Activated CD4-positive, CD25-positive, alpha-beta regulatory T cell treated with anti-CD3 and anti-CD28 coated beads, Interleukin-2, amount 50 U/mL, for 24 hours (primary cell): ENCODE measurements at regions not wholly inside any gene's neighbourhood (a gene's known extent, or its start where the extent isn't known, plus 50 kb on each side); places are given as distances from the start of the nearest gene placed in this dataset.
"Not testable (repeated sequence)": the region's sequence is repeated elsewhere in the genome, so short reads cannot be mapped to it uniquely, and the experiment has no call there.

Source experiments
- ATAC-seq, 2 donors: fragments of 150-1000 bp; cut with Tn5 transposase; one replicate each; pipeline ENCODE4 v1.10.0; 2021; ENCODE audit warnings: mild to moderate bottlenecking in 1 of 2, moderate library complexity in 1 of 2

DNA sequence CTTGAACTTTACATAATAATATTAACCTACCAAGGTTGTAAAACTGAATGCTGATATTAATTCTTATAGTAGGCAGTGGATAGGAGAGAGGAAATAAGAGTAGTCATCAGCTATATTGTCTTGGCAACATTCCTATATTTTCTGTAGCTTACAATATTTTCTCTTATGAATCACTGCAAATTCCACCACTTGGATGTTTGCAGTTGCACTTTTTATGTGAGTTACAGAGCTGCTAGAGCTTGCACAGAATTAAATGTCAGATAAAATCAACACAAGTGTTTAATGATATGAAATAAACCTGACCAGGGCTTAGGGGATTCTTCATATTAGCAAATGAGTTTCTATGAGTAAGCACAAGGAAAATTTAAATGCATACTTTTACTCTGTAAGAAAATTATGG lies 1710.1 kb downstream of the SI start:
- no peak for ATAC-seq

DNA sequence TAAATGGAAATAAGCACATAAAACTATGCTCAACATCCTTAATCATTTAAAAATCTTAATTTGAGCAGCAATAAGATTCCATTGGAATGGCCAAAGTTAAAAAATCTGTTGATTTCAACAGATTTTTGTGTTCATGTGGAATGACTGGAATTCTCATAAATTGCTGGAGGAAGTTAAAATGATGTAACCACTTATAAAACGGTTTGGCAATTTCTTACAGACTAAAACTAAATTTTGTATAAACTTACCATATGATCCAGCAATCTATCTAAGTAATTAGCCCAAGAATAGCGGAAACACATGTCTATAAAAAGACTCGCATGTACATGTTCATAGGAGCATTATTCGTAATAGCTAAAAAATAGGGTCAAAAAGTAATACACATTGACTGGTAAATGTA lies 1713.6 kb downstream of the SI start:
- no peak for ATAC-seq

DNA sequence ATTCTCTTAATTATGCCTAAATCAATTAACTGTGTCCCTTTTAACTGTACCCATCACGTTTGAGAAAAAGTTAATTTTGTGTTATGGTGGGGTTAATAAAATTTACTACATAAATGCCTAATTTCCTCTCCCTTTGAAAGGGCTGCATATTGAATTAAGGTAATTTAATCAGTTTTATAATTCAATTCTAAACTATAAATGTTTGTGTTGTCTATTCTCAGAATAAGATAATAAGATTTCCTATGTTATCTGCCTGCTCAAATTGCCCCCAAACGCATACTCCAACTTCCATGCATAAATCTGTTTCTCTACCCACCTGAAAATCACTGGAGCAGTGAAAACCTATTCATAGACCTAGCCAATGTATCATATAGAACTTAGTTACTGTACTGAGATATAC lies 1716.1 kb downstream of the SI start:
- no peak for ATAC-seq

- not testable (repeated sequence) for ATAC-seq
Observed at GRCh38 chr3:163361357-163361878, 1716.9 kb downstream of the SI start.

GRCh38 chr3:163347944-163348343 lies 1730.4 kb downstream of the SI start:
- no peak for ATAC-seq

GRCh38 chr3:163335429-163335828 lies 1742.9 kb downstream of the SI start:
- ATAC-seq = no peak

- ATAC-seq = no peak
Observed at GRCh38 chr3:163328680-163329079, 1749.6 kb downstream of the SI start.

DNA sequence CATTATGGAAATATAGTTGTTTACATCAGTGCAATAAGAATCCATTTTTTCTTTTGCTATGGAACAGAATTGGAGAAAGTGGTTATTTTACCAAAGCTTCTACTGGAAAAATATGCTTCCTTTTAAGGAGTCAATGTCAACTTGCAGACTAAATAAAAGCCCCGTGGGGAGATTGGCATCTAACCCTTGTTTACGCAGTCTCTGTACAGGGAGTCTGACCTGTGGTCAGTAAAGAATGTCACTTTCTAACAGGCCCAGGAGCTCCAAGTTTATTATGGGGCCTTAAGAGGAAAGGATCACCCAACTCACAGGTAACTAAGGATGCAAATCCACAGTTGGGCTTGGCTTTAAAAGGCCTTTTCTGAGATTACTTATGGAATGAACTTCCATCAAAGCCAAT lies 1751.2 kb downstream of the SI start:
- no peak for ATAC-seq

DNA sequence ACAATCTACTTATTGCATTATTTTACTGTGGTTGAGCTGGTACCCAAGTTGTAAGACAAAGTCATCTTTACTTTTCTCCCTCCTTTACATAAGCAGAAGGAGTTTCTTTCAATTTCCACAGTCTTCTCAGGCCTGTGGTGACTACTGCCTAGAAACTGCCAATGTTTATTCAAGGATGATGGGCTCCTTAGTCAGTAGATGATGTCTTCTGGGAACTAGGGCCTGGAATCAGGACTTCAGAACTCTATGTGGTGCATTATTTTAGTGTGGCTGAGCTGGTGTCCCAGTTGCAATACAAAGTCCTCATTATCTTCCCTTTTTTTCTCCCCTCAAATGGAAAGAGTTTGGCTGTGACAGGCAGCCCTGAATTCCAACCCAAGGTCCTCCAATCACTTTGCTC lies 1762.5 kb downstream of the SI start:
- no peak for ATAC-seq

GRCh38 chr3:163306405-163306804 lies 1771.9 kb downstream of the SI start:
- ATAC-seq = no peak

GRCh38 chr3:163273694-163274093 lies 1777.1 kb downstream of the OTOL1 start:
- no peak for ATAC-seq

DNA sequence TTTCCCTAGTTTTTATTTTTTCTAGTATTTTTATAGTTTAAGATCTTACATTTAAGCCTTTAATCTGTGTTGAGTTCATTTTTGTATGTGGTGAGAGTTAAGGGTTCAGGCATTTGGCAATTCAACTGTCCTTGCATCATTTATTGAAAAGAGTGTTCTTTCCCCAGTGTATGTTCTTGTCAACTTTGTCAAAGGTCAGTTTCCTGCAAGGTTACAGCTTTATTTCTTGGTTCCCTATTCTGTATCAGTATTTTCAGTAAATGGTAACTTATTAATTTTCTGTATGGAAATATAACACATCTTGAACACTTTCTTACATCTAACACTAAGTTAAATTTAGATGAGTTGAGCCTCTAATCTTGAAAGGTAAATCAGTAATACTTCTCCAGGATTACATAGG lies 1770.1 kb downstream of the OTOL1 start:
- ATAC-seq = no peak

DNA sequence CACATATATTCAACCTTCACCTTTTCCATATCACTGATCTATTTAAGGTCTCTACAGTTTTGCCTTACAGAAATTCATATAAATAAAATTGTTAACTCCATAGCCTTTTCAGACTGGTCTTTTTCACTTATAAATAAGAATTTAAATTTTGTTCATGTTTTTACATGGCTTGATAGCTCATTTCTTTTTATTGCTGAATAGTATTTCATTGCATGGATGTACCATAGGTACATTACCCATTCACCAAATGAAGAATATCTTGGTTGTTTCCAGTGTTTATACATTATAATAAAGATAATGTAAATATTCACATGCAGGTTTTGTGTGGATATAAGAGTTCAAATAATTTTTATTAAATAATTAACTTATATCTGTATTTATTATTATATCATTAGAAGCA lies 1765.0 kb downstream of the OTOL1 start:
- ATAC-seq = no peak

- ATAC-seq = no peak
Observed at GRCh38 chr3:163261056-163261455, 1764.4 kb downstream of the OTOL1 start.

DNA sequence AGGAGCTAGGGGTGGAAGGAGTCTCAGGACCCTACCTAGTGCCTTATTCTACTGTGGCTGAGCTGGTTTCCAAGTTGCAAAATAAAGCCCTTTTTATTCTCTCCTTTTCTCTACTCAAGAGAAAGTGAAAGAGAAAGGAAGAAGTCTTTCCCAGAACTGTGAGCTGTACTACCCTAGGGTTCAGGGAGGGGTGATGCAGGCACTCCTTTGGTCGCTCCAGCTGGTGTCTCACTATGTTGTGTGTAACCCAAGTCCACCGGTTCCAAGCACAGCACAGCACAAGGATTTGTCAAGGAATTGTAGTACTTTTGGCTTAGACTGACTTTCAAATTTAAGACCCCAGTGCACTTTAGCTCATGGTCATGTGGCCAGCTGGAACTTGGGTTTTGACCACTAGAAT lies 1721.7 kb downstream of the OTOL1 start:
- ATAC-seq = no peak

DNA sequence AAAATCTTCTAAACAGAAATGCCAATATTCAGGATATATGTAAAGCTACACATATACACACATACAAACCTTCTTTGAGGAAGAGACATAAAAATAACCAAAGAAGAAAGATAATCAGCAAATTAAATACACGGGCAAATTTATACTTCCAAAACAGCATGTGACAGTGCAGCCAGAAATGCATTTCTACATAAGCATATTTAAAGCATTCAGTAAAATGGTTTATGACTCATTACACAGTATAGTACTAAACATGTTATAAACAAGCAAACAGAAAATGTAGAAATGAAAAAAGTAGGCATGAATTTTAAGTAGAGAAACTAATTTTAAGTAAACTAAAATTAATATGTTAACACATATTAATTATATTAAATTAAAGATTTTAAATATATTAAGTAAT lies 1717.2 kb downstream of the OTOL1 start:
- ATAC-seq = no peak

GRCh38 chr3:163196815-163197374 lies 1700.3 kb downstream of the OTOL1 start:
- no peak for ATAC-seq

DNA sequence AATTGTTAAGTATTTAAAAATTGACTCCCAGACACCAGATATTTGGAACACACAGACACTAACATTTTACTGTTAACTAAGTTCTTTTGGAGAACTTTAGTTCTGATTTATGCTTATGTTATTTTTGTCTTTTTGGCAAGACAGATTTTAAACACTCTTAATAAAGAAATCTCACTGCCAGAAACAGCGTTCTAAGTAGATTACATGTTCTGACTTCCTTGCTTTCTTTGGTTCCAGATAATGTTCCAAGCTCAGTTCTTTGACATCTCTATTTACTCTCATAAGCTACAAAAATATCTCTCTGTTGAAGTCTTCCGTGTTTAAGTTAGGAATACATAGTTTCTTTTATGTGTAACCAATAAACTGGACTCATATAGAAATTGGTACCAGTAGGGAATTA lies 1699.6 kb downstream of the OTOL1 start:
- ATAC-seq = no peak

GRCh38 chr3:163185721-163186350 lies 1689.2 kb downstream of the OTOL1 start:
- no peak for ATAC-seq

- no peak for ATAC-seq
Observed at GRCh38 chr3:163175970-163176369, 1679.4 kb downstream of the OTOL1 start.

DNA sequence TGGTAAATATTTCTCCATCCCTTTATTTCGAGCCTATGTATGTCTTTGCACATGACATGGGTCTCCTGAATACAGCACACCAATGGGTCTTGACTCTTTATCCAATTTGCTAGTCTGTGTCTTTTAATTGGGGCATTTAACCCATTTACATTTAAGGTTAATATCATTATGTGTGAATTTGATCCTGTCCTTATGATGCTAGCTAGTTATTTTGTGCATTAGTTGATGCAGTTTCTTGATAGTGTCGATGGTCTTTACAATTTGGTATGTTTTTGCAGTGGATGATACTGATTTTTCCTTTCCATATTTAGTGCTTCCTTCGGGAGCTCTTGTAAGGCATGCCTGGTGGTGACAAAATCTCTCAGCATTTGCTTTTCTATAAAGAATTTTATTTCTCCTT lies 1675.9 kb downstream of the OTOL1 start:
- not testable (repeated sequence) for ATAC-seq

GRCh38 chr3:163166197-163166596 lies 1669.6 kb downstream of the OTOL1 start:
- ATAC-seq = no peak

DNA sequence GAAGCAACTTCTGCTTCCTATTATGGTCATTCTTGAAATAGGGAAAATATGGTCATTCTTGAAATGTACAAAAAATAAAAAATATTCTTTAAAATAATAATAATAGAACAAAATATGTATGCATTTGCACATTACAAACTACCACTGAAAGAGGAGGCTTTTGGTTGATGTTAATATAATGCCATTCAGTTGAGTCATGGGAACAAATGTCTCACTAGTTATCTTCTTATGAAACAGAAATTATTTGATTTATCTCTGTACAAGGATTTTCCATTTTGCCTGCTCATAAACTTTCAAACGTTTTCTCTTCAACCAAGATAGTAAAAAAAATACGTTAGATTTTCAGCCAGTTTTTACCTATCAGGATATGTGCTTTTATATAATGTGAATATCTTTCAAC lies 1662.7 kb downstream of the OTOL1 start:
- ATAC-seq = no peak

DNA sequence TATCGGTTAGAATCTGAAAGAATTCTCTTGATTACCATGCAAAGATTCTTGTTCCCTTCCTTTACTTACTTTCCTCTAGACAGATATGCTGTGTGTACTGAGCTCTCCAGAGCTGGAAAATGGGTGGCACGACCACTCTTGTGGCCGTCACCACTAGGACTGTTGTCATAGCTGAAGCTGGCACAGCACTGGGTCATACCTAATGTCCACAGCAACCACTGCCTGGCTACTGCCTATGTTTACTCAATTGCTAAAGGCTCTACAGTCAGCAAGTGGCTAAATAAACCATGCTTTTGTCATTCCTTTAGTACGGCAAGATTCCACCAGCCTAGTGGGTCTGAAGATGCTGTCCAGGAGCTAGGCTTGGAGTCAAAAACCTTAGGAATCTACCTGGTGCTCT lies 1643.0 kb downstream of the OTOL1 start:
- no peak for ATAC-seq

DNA sequence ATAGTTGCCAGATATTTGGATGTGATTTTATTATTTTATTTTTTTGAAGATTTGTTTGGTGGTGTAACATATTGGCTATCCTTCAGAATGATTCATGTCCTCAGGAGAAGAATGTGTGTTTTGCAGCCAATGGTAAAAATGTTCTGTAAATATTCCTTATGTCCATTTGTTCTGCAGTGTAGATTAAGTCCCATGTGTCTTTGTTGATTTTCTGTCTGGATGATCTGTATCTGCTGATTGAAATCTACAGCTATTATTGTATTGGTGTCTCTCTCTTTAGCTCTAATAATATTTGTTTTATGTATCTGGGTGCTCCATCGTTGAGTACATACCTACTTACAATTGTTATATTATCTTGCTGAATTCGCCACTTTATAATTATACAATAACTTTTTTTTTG lies 1641.7 kb downstream of the OTOL1 start:
- ATAC-seq = no peak
